K562 (cell line): ENCODE measurements at regions not wholly inside any gene's neighbourhood (a gene's known extent, or its start where the extent isn't known, plus 50 kb on each side); places are given as distances from the start of the nearest gene placed in this dataset.

Experiments
- ATAC-seq: fragments of 200-7000 bp; cut with Tn5 transposase; 3 replicates; pipeline ENCODE4 v1.9.1; 2020; ENCODE audit warnings: moderate library complexity
- BruUV-seq: library from RNA; stranded (reverse); fragments of 400-500 nt; replicated peaks from 2 replicates; lab custom pipeline; 2021; lab: Mats Ljungman, UMichigan
- CTCF ChIA-PET: fragments of 300-600 bp; formaldehyde crosslinking; extraction: SDS; loops from one replicate; lab custom pipeline; 2021; ENCODE audit warnings: low intra/inter-chr PET ratio; lab: Yijun Ruan, JAX
- POLR2A ChIA-PET: fragments of 300-600, 350-650 bp; sonication (Branson Sonifier 250); formaldehyde crosslinking; extraction: SDS; loops from one replicate; lab custom pipeline; 2021; ENCODE audit warnings: antibody characterized with exemption, inconsistent platforms; lab: Yijun Ruan, JAX
- DNase-seq, 4 experiments: peaks; one replicate each; pipeline versions ENCODE4 v3.0.0 to v3.0.0-alpha.2; 2011 to 2018; ENCODE audit warnings: low spot score in 3 of 4, mixed read lengths in 3 of 4; ENCODE audit errors: extremely low read depth in 1 of 4
- FAIRE-seq: peaks from 2 replicates; lab custom pipeline; 2011; peaks lifted over from hg19 to GRCh38; lab: Jason Lieb, UNC
- H2AFZ ChIP-seq: 2 replicates; pipeline ENCODE4 v1.6.0; 2011; ENCODE audit warnings: low read depth, low read length, control low read depth, inconsistent platforms
- H3K27ac ChIP-seq: fragments of 200-600 bp; 3 replicates; pipeline ENCODE4 v1.8.0; 2011; ENCODE audit warnings: low read depth, mild to moderate bottlenecking, control low read depth, inconsistent platforms, low read length, moderate library complexity, mixed read lengths; ENCODE audit errors: extremely low read depth
- H3K27me3 ChIP-seq, 2 experiments: fragments of 300-600 bp in 1 of 2; 2 replicates in 1 of 2; 3 replicates in 1 of 2; pipeline versions ENCODE4 v1.6.0 to v1.8.0; 2011; ENCODE audit warnings: inconsistent platforms in 2 of 2, low read length in 2 of 2, mild to moderate bottlenecking in 1 of 2, mixed read lengths in 1 of 2, moderate library complexity in 1 of 2; ENCODE audit not compliant: control insufficient read depth in 2 of 2, insufficient read depth in 2 of 2
- H3K36me3 ChIP-seq: fragments of 300-600 bp; 3 replicates; pipeline ENCODE4 v1.8.0; 2011; ENCODE audit warnings: mild to moderate bottlenecking, low read length, inconsistent platforms; ENCODE audit not compliant: control insufficient read depth, insufficient read depth
- H3K4me1 ChIP-seq, 2 experiments: fragments of 200-600 bp in 1 of 2; replicated peaks in 1 of 2; 2 replicates in 1 of 2; 3 replicates in 1 of 2; pipeline versions ENCODE4 v1.5.1 to v1.8.0; 2011; ENCODE audit warnings: inconsistent platforms in 2 of 2, low read length in 2 of 2, mild to moderate bottlenecking in 1 of 2, mixed read lengths in 1 of 2, moderate library complexity in 1 of 2; ENCODE audit not compliant: control insufficient read depth in 2 of 2, insufficient read depth in 2 of 2
- H3K4me2 ChIP-seq: 2 replicates; pipeline ENCODE4 v1.6.1; 2011; ENCODE audit warnings: low read length, control low read depth, inconsistent platforms, mixed read lengths; ENCODE audit not compliant: insufficient read depth
- H3K4me3 ChIP-seq: fragments of 200-600 bp; sonication (generic), shearing (Covaris generic); 2 replicates; pipeline ENCODE4 v1.5.1; 2016; ENCODE audit warnings: control low read depth, inconsistent platforms
- H3K79me2 ChIP-seq: fragments of 200-600 bp; 3 replicates; pipeline ENCODE4 v1.8.0; 2011; ENCODE audit warnings: low read length, inconsistent platforms; ENCODE audit not compliant: control insufficient read depth, insufficient read depth
- H3K9ac ChIP-seq, 2 experiments: 2 replicates each; pipeline versions ENCODE4 v1.6.0 to v1.6.1; 2011; ENCODE audit warnings: low read depth in 2 of 2, low read length in 2 of 2, control low read depth in 1 of 2, inconsistent platforms in 1 of 2, mild to moderate bottlenecking in 1 of 2, mixed read lengths in 1 of 2; ENCODE audit not compliant: insufficient read depth in 1 of 2
- H3K9me1 ChIP-seq: one replicate; pipeline ENCODE4 v1.6.0; 2011; ENCODE audit warnings: inconsistent platforms, mild to moderate bottlenecking, low read length, moderate library complexity; ENCODE audit not compliant: control insufficient read depth, insufficient read depth
- H3K9me3 ChIP-seq: replicated peaks from 2 replicates; pipeline ENCODE4 v1.5.1; 2011; ENCODE audit warnings: low read depth, low read length, inconsistent platforms; ENCODE audit not compliant: control insufficient read depth, insufficient read depth
- H4K20me1 ChIP-seq: replicated peaks from 2 replicates; pipeline ENCODE4 v1.6.1; 2011; ENCODE audit warnings: low read length, inconsistent platforms, mixed read lengths; ENCODE audit not compliant: control insufficient read depth, insufficient read depth
- CBX3 ChIP-seq, 2 experiments: IDR thresholded peaks; 1 replicate in 1 of 2; 2 replicates in 1 of 2; pipeline ENCODE4 v1.6.1; 2012; ENCODE audit warnings: inconsistent platforms in 2 of 2, low read length in 2 of 2, borderline replicate concordance in 1 of 2, control low read depth in 1 of 2
- E2F3 ChIP-seq: fragments of 250-450 bp; sonication (Bioruptor Pico); IDR thresholded peaks from 2 replicates; pipeline ENCODE4 v1.4.0; 2020; ENCODE audit warnings: mild to moderate bottlenecking
- MCM3 ChIP-seq: fragments of 450-650 bp; IDR thresholded peaks from 2 replicates; pipeline ENCODE4 v1.6.1; 2016
- POLR2H ChIP-seq: IDR thresholded peaks from 2 replicates; pipeline ENCODE4 v1.6.1; 2016; ENCODE audit warnings: missing genetic modification characterization, low read depth, mild to moderate bottlenecking, control low read depth, missing compliant biosample characterization, moderate library complexity
- SREBF2 ChIP-seq: sonication (generic); formaldehyde crosslinking; IDR thresholded peaks from 2 replicates; pipeline ENCODE4 v1.4.0; 2020; ENCODE audit warnings: mild to moderate bottlenecking, missing genetic modification reagents
- ZNF121 ChIP-seq: sonication (generic); formaldehyde crosslinking; conservative IDR thresholded peaks from 2 replicates; pipeline ENCODE4 v1.8.0; 2022; ENCODE audit warnings: missing genetic modification reagents
- ZNF507 ChIP-seq: conservative IDR thresholded peaks from 2 replicates; pipeline ENCODE4 v1.6.1; 2017; ENCODE audit warnings: missing genetic modification characterization, missing compliant biosample characterization
- ZZZ3 ChIP-seq: fragments of 450-650 bp; IDR thresholded peaks from 2 replicates; pipeline ENCODE4 v1.6.1; 2016; ENCODE audit warnings: antibody characterized with exemption, mild to moderate bottlenecking, moderate library complexity
- WGBS: fragments of 100-300 bp; shearing (Covaris generic); methylation state at CpG from one replicate; pipeline ENCODE4 v1.1.6; 2016; ENCODE audit warnings: low coverage, mixed read lengths; ENCODE audit not compliant: insufficient coverage; ENCODE audit errors: missing lambda C conversion rate; 5-methylcytosine and 5-hydroxymethylcytosine counted together
- in situ Hi-C: fragments of 300-500 bp; cut with MboI; formaldehyde crosslinking; loops from 4 replicates; pipeline ENCODE4 v1.15.0; 2018; ENCODE audit warnings: inconsistent platforms, mixed read lengths
- intact Hi-C: fragments of 100-400 bp; cut with micrococcal nuclease; formaldehyde crosslinking; loops from 2 replicates; pipeline ENCODE4 v1.14.2; 2022

- FAIRE-seq (no peak), DNase-seq (no peak), ATAC-seq (no peak)
- H4K20me1 ChIP-seq, result no peaks in the 10 kb centered on the region
- H3K36me3 ChIP-seq, result no peaks in the 10 kb centered on the region
- no peaks in the 10 kb centered on the region for H3K79me2 ChIP-seq
- H3K4me1 ChIP-seq, result no peaks in the 10 kb centered on the region
- no TSS peak for BruUV-seq
- no peaks in the 10 kb centered on the region; the same call in 1 of the 2 replicates for H3K9me3 ChIP-seq
- no peak overlapping the region for H3K4me3 ChIP-seq
- ChIA-PET POLR2A (interaction anchor here (0.6 kb wide), 1 partner anchor 110 kb away, joined by 3 read pairs; no protein-coding TSS in a partner anchor), CTCF (no interaction called here)
- no peak overlapping the region for H3K4me2 ChIP-seq
- H3K9me1 ChIP-seq, result no peaks in the 10 kb centered on the region
- H3K27ac ChIP-seq, result no peak overlapping the region
- in situ Hi-C loops, result no loop called here
- intact Hi-C loops, result loop anchor here (2.0 to 10.0 kb wide), 2 partner anchors 80 to 136 kb away; no protein-coding TSS in a partner anchor
- 0% methylated on average over 3 of the region's 4 CpGs for WGBS
- no peak for TF ChIP-seq POLR2H (tag)
- H3K27me3 ChIP-seq, result no peaks in the 10 kb centered on the region
- no peak overlapping the region for H2AFZ ChIP-seq
- H3K9ac ChIP-seq, result no peak overlapping the region
Measured at GRCh38 chr10:52645187-52645758, 127.3 kb downstream of the MBL2 start.

- no peak overlapping the region for H3K27ac ChIP-seq
- no peaks in the 10 kb centered on the region for H3K4me1 ChIP-seq
- ChIA-PET POLR2A (no interaction called here), CTCF (no interaction called here)
- no peaks in the 10 kb centered on the region for H3K79me2 ChIP-seq
- H4K20me1 ChIP-seq, result no peaks in the 10 kb centered on the region
- no peaks in the 10 kb centered on the region; the same call in 1 of the 2 replicates for H3K9me3 ChIP-seq
- 0% methylated on average over 1 of the region's 1 CpG for WGBS
- DNase-seq (no peak), FAIRE-seq (no peak), ATAC-seq (no peak)
- intact Hi-C loops (loop anchor here (10.0 kb wide), 1 partner anchor 75 kb away; no protein-coding TSS in a partner anchor), in situ Hi-C loops (no loop called here)
- H2AFZ ChIP-seq, result no peak overlapping the region
- no peak overlapping the region for H3K9ac ChIP-seq
- H3K27me3 ChIP-seq, result no peaks in the 10 kb centered on the region
- BruUV-seq, result no TSS peak
- no peaks in the 10 kb centered on the region for H3K9me1 ChIP-seq
- H3K4me2 ChIP-seq, result no peak overlapping the region
- H3K4me3 ChIP-seq, result no peak overlapping the region
- H3K36me3 ChIP-seq, result no peaks in the 10 kb centered on the region
- TF ChIP-seq E2F3 (CRISPR knock-in tag) (no peak), SREBF2 (CRISPR knock-in tag) (no peak), MCM3 (no peak), ZNF507 (tag) (no peak), ZZZ3 (no peak), ZNF121 (CRISPR knock-in tag) (no peak), CBX3 (IDR thresholded peaks at IDR 0.05; ENCODE audit: borderline replicate concordance in 1 of 2, low read length in 2 of 2) (no peak)
Measured at GRCh38 chr10:52649511-52649910, 123.1 kb downstream of the MBL2 start.
